Uterus (tissue), 2 donors: ENCODE measurements at regions not wholly inside any gene's neighbourhood (a gene's known extent, or its start where the extent isn't known, plus 50 kb on each side); places are given as distances from the start of the nearest gene placed in this dataset.

Experiments used
- POLR2A ChIP-seq, 2 donors: fragments of 450-650 bp; IDR thresholded peaks; one replicate each; pipeline ENCODE4 v1.6.1; 2016; ENCODE audit warnings: antibody characterized with exemption in 2 of 2, mild to moderate bottlenecking in 1 of 2, moderate library complexity in 1 of 2
- TF ChIP-seq, protein P1 (sequence below), 4 experiments: fragments of 200-600 bp in 2 of 4; fragments of 450-650 bp in 2 of 4; sonication (generic) in 2 of 4; IDR thresholded peaks; one replicate each; pipeline ENCODE4 v1.5.1; 2016 to 2019; ENCODE audit warnings: antibody characterized with exemption in 4 of 4, mild to moderate bottlenecking in 2 of 4, moderate library complexity in 1 of 4

- TF ChIP-seq, protein P1, sequence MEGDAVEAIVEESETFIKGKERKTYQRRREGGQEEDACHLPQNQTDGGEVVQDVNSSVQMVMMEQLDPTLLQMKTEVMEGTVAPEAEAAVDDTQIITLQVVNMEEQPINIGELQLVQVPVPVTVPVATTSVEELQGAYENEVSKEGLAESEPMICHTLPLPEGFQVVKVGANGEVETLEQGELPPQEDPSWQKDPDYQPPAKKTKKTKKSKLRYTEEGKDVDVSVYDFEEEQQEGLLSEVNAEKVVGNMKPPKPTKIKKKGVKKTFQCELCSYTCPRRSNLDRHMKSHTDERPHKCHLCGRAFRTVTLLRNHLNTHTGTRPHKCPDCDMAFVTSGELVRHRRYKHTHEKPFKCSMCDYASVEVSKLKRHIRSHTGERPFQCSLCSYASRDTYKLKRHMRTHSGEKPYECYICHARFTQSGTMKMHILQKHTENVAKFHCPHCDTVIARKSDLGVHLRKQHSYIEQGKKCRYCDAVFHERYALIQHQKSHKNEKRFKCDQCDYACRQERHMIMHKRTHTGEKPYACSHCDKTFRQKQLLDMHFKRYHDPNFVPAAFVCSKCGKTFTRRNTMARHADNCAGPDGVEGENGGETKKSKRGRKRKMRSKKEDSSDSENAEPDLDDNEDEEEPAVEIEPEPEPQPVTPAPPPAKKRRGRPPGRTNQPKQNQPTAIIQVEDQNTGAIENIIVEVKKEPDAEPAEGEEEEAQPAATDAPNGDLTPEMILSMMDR (IDR thresholded peaks at IDR 0.05) = no peak
- TF ChIP-seq POLR2A (IDR thresholded peaks at IDR 0.05) = no peak
Observed at GRCh38 chr15:72912996-72913395, 129.4 kb upstream of the ADPGK start.
